Heart right ventricle (tissue), 16 donors: ENCODE measurements at regions not wholly inside any gene's neighbourhood (a gene's known extent, or its start where the extent isn't known, plus 50 kb on each side); places are given as distances from the start of the nearest gene placed in this dataset.
A peak's percentile ranks its signal among the peaks of the same experiment; 100 is the strongest.

Experiments used
- ATAC-seq, 8 donors: fragments of 200-7000 bp; cut with Tn5 transposase; one replicate each; pipeline ENCODE4 v1.9.1; 2020; ENCODE audit warnings: mild to moderate bottlenecking in 8 of 8, moderate library complexity in 8 of 8, moderate number of reproducible peaks in 1 of 8
- DNase-seq, 2 donors: peaks; one replicate each; pipeline ENCODE4 v3.0.0-alpha.2; 2020
- H3K27ac ChIP-seq, 10 donors: fragments of 200-600 bp; sonication (generic) in 2 of 10; one replicate each; pipeline versions ENCODE4 v1.5.0 to v1.8.0; 2020 to 2022; ENCODE audit warnings: mild to moderate bottlenecking in 3 of 10
- H3K27me3 ChIP-seq, 7 donors: fragments of 200-600 bp; one replicate each; pipeline ENCODE4 v1.8.0; 2021 to 2022; ENCODE audit warnings: mild to moderate bottlenecking in 2 of 7
- H3K36me3 ChIP-seq, 9 donors: fragments of 200-600 bp; sonication (generic) in 1 of 9; one replicate each; pipeline versions ENCODE4 v1.5.0 to v1.8.0; 2020 to 2022; ENCODE audit warnings: mild to moderate bottlenecking in 2 of 9
- H3K4me1 ChIP-seq, 9 donors: fragments of 200-600 bp; sonication (generic) in 1 of 9; one replicate each; pipeline versions ENCODE4 v1.5.0 to v1.8.0; 2020 to 2022; ENCODE audit warnings: mild to moderate bottlenecking in 4 of 9
- H3K4me3 ChIP-seq, 10 donors: fragments of 200-600 bp; sonication (generic) in 2 of 10; one replicate each; pipeline versions ENCODE4 v1.5.0 to v1.8.0; 2020 to 2022; ENCODE audit warnings: mild to moderate bottlenecking in 7 of 10, moderate library complexity in 2 of 10
- H3K9me3 ChIP-seq, 11 donors: fragments of 200-600 bp in 10 of 11; sonication (generic) in 2 of 11; one replicate each; pipeline versions ENCODE4 v1.5.0 to v1.8.0; 2013 to 2022; ENCODE audit warnings: mild to moderate bottlenecking in 2 of 11, control low read depth in 1 of 11, moderate library complexity in 1 of 11
- WGBS, 2 donors: extraction: QIAGEN DNeasy Blood & Tissue Kit; methylation state at CpG; one replicate each; pipeline ENCODE4 v1.1.7; 2013; ENCODE audit warnings: inconsistent platforms in 1 of 2; 5-methylcytosine and 5-hydroxymethylcytosine counted together
- intact Hi-C, 10 donors: fragments of 100-400 bp; cut with DNase I; formaldehyde crosslinking; loops; one replicate each; pipeline versions ENCODE4 v1.11.1 to v1.14.2; 2022
- TF ChIP-seq, protein P1 (sequence below), 9 donors: fragments of 200-600 bp; sonication (generic) in 2 of 9; IDR thresholded peaks; one replicate each; pipeline versions ENCODE4 v1.5.0 to v1.8.0; 2021 to 2022; ENCODE audit warnings: antibody characterized with exemption in 9 of 9, mild to moderate bottlenecking in 5 of 9, moderate library complexity in 1 of 9
- donor health status: Arrhythmogenic right ventricular cardiomyopathy.
- donor health status: ischemic (EF 13 %, LVEDD 7.1; RV severe dilation, severe dysfunction).
- donor health status: healthy with polysubstance abuse.
- donor health status: DM: no; HTN: yes; CAD: no.
- donor health status: DM: no; HTN: no; CAD: no.
- donor health status: ischemic (EF 25% LVEDD 6.9; RV normal size, moderate dysfunction).
- donor health status: ischemic (EF 25% LVEDD 5.7; RV mildly dilated, moderate dysfunction).
- donor health status: healthy.
- donor health status: DM: yes; HTN: yes; CAD: no.
- donor health status: Ischemic cardiomyopathy.
- donor health status: ischemic (EF 35%, LVEDD 5.7; RV mildly dilated, moderate dysfunction).
- donor health status: nonischemic (EF 11% LVEDD 7.7; RV severe dilation, severe dysfunction).
- donor health status: DM: yes; HTN: yes; CAD: no.
- donor health status: PGD.
- donor health status: ischemic (EF 29% LVEDD 5.4; RV normal size, mild dysfunction).
- donor health status: nonischemic (EF 23%, LVEDD 6.1; RV moderate dilation, normal function).

DNA sequence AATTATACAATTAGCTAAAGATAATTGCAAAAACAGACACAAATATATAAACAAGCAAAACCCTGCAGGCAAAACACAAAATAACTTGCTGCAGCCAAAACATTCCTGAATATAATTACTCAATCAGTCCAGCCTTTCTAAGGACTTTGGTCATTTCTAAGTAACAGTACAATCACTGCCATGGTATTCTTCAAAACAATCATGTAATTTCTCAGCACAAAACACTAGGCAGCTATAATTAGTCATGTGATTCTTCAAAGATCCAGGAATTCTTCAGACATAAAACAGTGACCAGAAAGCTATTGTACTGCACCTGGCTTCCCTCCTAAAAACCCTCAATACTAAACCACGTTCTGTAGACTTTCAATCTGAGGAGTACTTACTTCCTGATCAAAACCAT is 881.1 kb downstream of the EPHA7 start:
- no peak overlapping the region for H3K27ac ChIP-seq
- intact Hi-C loops: no loop called here
- no peaks in the 10 kb centered on the region for H3K36me3 ChIP-seq
- TF ChIP-seq, protein P1, sequence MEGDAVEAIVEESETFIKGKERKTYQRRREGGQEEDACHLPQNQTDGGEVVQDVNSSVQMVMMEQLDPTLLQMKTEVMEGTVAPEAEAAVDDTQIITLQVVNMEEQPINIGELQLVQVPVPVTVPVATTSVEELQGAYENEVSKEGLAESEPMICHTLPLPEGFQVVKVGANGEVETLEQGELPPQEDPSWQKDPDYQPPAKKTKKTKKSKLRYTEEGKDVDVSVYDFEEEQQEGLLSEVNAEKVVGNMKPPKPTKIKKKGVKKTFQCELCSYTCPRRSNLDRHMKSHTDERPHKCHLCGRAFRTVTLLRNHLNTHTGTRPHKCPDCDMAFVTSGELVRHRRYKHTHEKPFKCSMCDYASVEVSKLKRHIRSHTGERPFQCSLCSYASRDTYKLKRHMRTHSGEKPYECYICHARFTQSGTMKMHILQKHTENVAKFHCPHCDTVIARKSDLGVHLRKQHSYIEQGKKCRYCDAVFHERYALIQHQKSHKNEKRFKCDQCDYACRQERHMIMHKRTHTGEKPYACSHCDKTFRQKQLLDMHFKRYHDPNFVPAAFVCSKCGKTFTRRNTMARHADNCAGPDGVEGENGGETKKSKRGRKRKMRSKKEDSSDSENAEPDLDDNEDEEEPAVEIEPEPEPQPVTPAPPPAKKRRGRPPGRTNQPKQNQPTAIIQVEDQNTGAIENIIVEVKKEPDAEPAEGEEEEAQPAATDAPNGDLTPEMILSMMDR (IDR thresholded peaks at IDR 0.05): no peak
- H3K9me3 ChIP-seq: no peaks in the 10 kb centered on the region
- no peak overlapping the region for H3K4me3 ChIP-seq
- peak in 2 of 8 donors; percentile 25 to 33 for ATAC-seq
- H3K4me1 ChIP-seq: peaks cover 0 to 11% (median 0%) of the 10 kb centered on the region in 9 donors
- 19 to 26% methylated on average over 1 of the region's 1 CpG for WGBS, 2 donors
- DNase-seq: no peak
- no peaks in the 10 kb centered on the region for H3K27me3 ChIP-seq

DNA sequence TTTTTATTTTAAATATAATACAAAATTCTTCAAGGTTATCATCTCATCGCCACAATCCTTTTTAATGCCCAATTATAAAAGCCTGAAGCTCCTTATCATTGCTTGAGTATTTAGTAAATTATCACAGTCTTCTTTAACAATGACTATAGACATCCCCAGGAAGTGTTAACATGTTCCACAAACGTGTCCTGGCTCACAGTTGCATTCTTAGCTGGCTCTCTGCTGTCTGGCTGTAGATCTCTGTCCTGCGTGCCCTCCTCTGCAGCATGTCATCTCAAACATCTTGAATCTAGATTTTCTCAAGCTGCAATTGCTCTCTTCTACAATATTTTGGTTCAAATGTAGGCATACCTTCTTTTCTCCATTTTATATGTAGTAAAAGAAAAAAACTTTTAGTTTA is 885.2 kb downstream of the EPHA7 start:
- WGBS, 2 donors: 13 to 27% methylated on average over 3 of the region's 3 CpGs
- intact Hi-C loops: no loop called here
- peak in 1 of 8 donors; percentile 64 for ATAC-seq
- H3K36me3 ChIP-seq: no peaks in the 10 kb centered on the region
- H3K4me3 ChIP-seq: no peak overlapping the region
- peaks cover 0 to 2% (median 0%) of the 10 kb centered on the region in 11 donors for H3K9me3 ChIP-seq
- TF ChIP-seq, protein P1 (IDR thresholded peaks at IDR 0.05): no peak
- H3K27me3 ChIP-seq: no peaks in the 10 kb centered on the region
- no peak overlapping the region for H3K27ac ChIP-seq
- DNase-seq: no peak
- H3K4me1 ChIP-seq: peaks cover 0 to 4% (median 0%) of the 10 kb centered on the region in 9 donors

DNA sequence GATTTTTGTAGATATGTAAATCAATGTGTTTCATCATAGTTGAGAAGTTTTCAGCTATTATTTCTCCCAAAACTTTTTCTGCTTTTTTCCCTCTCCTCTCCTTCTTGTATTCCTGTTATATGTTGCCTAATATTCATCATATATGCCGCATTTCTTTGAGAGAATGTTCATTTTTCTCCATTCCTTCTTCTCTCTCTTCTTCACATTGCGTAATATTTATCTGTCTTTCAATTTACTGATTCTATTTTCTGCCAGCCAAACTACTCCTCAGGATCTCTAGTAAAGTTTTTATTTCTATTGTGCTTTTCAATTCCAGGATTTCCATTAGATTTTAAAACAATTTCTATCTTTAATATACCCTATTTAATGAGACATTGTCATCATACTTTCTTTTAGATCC is 896.8 kb downstream of the EPHA7 start:
- Histone ChIP-seq H3K27ac (no peak overlapping the region), H3K9me3 (peaks cover 0 to 52% (median 15%) of the 10 kb centered on the region in 11 donors), H3K27me3 (no peaks in the 10 kb centered on the region), H3K4me3 (no peak overlapping the region), H3K36me3 (no peaks in the 10 kb centered on the region), H3K4me1 (no peaks in the 10 kb centered on the region)
- 70 to 94% methylated on average over 2 of the region's 2 CpGs for WGBS, 2 donors
- no peak for DNase-seq
- TF ChIP-seq, protein P1 (IDR thresholded peaks at IDR 0.05): no peak
- intact Hi-C loops: no loop called here
- ATAC-seq: no peak

DNA sequence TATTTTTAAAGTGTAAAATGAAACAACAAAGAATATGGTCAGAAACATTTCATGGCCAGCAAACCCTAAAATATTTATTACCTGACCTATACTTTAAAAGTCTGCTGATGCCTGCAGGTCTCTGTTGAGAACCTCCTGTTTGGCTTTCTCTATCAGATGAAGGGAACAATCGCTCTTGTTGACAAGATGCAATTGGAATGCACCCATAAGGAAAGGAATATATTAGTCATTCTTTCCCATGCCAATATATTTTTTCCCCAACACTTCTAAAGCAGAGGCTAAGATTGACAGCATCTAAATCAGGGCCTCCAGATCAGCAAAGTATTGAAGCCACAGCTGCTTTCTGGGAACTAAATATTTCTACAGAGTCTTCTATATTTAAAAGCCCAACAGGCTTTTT is 897.8 kb downstream of the EPHA7 start:
- TF ChIP-seq, protein P1 (IDR thresholded peaks at IDR 0.05): no peak
- intact Hi-C loops: no loop called here
- Histone ChIP-seq H3K4me3 (no peak overlapping the region), H3K27ac (no peak overlapping the region), H3K9me3 (peaks cover 0 to 52% (median 15%) of the 10 kb centered on the region in 11 donors), H3K36me3 (no peaks in the 10 kb centered on the region), H3K4me1 (no peaks in the 10 kb centered on the region), H3K27me3 (no peaks in the 10 kb centered on the region)
- 70 to 78% methylated on average over 1 of the region's 1 CpG for WGBS, 2 donors
- ATAC-seq (no peak), DNase-seq (no peak)
